RWPE1 (cell line): ENCODE measurements at regions not wholly inside any gene's neighbourhood (a gene's known extent, or its start where the extent isn't known, plus 50 kb on each side); places are given as distances from the start of the nearest gene placed in this dataset.
"Not testable (repeated sequence)": the region's sequence is repeated elsewhere in the genome, so short reads cannot be mapped to it uniquely, and the experiment has no call there.

Experiments used
- CTCF ChIA-PET: fragments of 350-600 bp; sonication (Branson Sonifier 250); formaldehyde crosslinking; extraction: SDS; loops from one replicate; lab custom pipeline; 2021; lab: Yijun Ruan, JAX
- POLR2A ChIA-PET: fragments of 400-600 bp; formaldehyde crosslinking; extraction: SDS; loops from one replicate; lab custom pipeline; 2020; ENCODE audit warnings: antibody characterized with exemption; ENCODE audit not compliant: low non-redundant PET; lab: Yijun Ruan, JAX
- DNase-seq: peaks from one replicate; pipeline ENCODE4 v3.0.0; 2012; ENCODE audit warnings: low spot score
- H3K27ac ChIP-seq: fragments of 450-650 bp; 2 replicates; pipeline ENCODE4 v1.5.1; 2017
- TF ChIP-seq, protein P1 (sequence below): fragments of 450-650 bp; conservative IDR thresholded peaks from 2 replicates; pipeline ENCODE4 v1.5.1; 2017; ENCODE audit warnings: low read depth, mild to moderate bottlenecking

- POLR2A ChIA-PET: no interaction called here
- DNase-seq: no peak
- CTCF ChIA-PET: no interaction called here
- H3K27ac ChIP-seq: no peak overlapping the region
- TF ChIP-seq, protein P1, sequence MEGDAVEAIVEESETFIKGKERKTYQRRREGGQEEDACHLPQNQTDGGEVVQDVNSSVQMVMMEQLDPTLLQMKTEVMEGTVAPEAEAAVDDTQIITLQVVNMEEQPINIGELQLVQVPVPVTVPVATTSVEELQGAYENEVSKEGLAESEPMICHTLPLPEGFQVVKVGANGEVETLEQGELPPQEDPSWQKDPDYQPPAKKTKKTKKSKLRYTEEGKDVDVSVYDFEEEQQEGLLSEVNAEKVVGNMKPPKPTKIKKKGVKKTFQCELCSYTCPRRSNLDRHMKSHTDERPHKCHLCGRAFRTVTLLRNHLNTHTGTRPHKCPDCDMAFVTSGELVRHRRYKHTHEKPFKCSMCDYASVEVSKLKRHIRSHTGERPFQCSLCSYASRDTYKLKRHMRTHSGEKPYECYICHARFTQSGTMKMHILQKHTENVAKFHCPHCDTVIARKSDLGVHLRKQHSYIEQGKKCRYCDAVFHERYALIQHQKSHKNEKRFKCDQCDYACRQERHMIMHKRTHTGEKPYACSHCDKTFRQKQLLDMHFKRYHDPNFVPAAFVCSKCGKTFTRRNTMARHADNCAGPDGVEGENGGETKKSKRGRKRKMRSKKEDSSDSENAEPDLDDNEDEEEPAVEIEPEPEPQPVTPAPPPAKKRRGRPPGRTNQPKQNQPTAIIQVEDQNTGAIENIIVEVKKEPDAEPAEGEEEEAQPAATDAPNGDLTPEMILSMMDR: no peak
Observed at GRCh38 chr17:51481370-51481769, 221.0 kb downstream of the UTP18 start.

GRCh38 chr17:51482248-51482647 lies 221.9 kb downstream of the UTP18 start:
- DNase-seq, H3K27ac ChIP-seq, POLR2A ChIA-PET, CTCF ChIA-PET: not testable (repeated sequence)

GRCh38 chr17:51486091-51486490 lies 225.7 kb downstream of the UTP18 start:
- POLR2A ChIA-PET: no interaction called here
- no peak for DNase-seq
- TF ChIP-seq, protein P1: no peak
- CTCF ChIA-PET: no interaction called here
- no peak overlapping the region for H3K27ac ChIP-seq

- H3K27ac ChIP-seq: no peak overlapping the region
- ChIA-PET POLR2A (no interaction called here), CTCF (no interaction called here)
- DNase-seq: no peak
- TF ChIP-seq, protein P1: no peak
Observed at GRCh38 chr17:51486885-51487520, 226.7 kb downstream of the UTP18 start.

GRCh38 chr17:51487947-51488346 lies 227.6 kb downstream of the UTP18 start:
- no peak overlapping the region for H3K27ac ChIP-seq
- peak; percentile 5 for DNase-seq
- ChIA-PET POLR2A (no interaction called here), CTCF (interaction anchor here (0.5 to 0.7 kb wide), 3 partner anchors 15 to 184 kb away, joined by 3 to 4 read pairs (median 4); no protein-coding TSS in a partner anchor)
- TF ChIP-seq, protein P1: no peak

- TF ChIP-seq, protein P1: no peak
- no peak overlapping the region for H3K27ac ChIP-seq
- no peak for DNase-seq
- POLR2A ChIA-PET: no interaction called here
- CTCF ChIA-PET: no interaction called here
Observed at GRCh38 chr17:51491416-51491815, 231.1 kb downstream of the UTP18 start.

GRCh38 chr17:51493206-51493605 lies 232.9 kb downstream of the UTP18 start:
- CTCF ChIA-PET: no interaction called here
- POLR2A ChIA-PET: no interaction called here
- no peak for DNase-seq
- TF ChIP-seq, protein P1: no peak
- H3K27ac ChIP-seq: no peak overlapping the region
